KBM-7 (cell line): ENCODE measurements at regions not wholly inside any gene's neighbourhood (a gene's known extent, or its start where the extent isn't known, plus 50 kb on each side); places are given as distances from the start of the nearest gene placed in this dataset.

Experiments used
- DNase-seq: peaks from one replicate; pipeline ENCODE4 v3.0.0-alpha.2; 2015
- in situ Hi-C: fragments of 300-500 bp; cut with MboI; formaldehyde crosslinking; loops from 2 replicates; pipeline ENCODE4 v1.14.3; 2020; ENCODE audit warnings: low sequenced_read_pairs, low pct_unique_long_range_greater_than_20kb, mixed read lengths

- in situ Hi-C loops = no loop called here
- DNase-seq = no peak
Measured at GRCh38 chr5:116696366-116696765, 121.7 kb upstream of the SEMA6A start.

DNA sequence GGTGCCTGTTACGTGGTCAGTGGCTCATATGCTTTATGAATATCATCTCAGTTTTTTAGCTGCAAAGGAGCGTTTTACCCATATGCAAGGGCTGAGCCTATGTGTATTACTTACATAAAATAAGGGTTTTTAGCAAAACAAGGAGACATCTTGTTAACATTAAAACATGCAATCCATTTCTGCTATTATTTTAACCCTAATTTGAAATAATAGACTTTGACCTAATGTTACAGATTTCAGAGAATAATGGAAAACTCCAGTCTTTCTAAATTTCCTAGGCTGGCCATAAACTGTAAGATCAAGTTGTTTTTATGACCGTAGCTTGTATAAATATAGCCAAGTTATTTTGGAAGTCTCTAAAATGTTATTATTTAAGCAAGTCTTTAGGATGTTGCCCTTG, 121.1 kb upstream of the SEMA6A start:
- in situ Hi-C loops = no loop called here
- no peak for DNase-seq

GRCh38 chr5:116686438-116686837, 111.8 kb upstream of the SEMA6A start:
- no peak for DNase-seq
- in situ Hi-C loops = no loop called here

DNA sequence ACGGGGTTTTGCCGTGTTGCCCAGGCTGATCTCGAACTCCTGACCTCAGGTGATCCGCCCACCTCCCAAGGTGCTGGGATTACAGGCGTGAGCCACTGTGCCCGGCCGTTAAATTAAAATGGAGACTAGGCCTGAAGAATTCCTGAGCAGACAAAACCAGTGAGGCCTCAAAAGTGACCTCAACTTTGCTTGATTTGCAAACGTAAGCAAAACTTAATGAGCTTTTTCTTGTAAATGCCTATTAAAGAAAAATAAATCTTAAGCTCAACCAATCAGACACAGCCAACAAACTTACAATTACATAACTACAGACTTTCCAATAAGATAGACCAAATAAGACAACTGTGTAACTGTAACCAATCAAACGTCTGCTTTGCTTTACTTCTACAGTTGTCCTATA, 111.3 kb upstream of the SEMA6A start:
- in situ Hi-C loops = no loop called here

DNA sequence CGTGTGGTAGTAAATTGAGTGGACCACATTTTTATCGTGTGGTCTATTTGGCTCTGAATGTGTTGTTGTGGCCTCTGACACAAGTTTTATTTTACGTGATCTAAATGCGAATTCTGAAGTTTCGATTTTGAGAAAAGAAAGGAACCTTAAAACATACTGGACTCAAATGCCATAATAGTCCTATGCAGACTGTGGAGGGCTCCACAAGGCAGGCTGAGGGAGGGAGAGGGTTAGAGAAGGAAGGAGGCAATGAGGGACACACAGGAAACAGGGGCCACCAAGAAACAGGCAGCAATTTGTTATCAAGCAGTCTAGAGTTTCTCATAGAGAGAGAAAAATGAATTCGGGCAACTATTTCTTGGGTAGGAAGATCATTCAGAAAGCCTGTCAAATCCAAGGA, 110.4 kb upstream of the SEMA6A start:
- in situ Hi-C loops = no loop called here
- no peak for DNase-seq

More for the DNA sequence above, 111.3 kb upstream of the SEMA6A start:
- no peak for DNase-seq

- in situ Hi-C loops = no loop called here
- DNase-seq = no peak
Measured at GRCh38 chr5:116681334-116682013, 106.9 kb upstream of the SEMA6A start.

DNA sequence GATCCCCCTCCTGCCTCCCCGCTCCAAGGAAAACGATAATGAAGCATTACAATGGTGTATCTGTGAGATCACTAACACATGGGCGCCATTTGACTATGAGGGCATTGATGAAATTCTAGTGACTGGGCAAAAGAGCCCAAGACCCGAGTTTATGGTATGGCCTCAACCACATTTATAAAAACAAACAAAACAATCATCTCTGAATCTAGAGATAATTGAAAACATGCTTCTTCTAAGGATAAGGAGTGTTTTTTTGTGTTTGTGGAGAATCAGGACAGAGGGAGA, 100.9 kb upstream of the SEMA6A start:
- in situ Hi-C loops = no loop called here
- no peak for DNase-seq

GRCh38 chr5:116674881-116675625, 100.4 kb upstream of the SEMA6A start:
- in situ Hi-C loops = no loop called here
- no peak for DNase-seq

DNA sequence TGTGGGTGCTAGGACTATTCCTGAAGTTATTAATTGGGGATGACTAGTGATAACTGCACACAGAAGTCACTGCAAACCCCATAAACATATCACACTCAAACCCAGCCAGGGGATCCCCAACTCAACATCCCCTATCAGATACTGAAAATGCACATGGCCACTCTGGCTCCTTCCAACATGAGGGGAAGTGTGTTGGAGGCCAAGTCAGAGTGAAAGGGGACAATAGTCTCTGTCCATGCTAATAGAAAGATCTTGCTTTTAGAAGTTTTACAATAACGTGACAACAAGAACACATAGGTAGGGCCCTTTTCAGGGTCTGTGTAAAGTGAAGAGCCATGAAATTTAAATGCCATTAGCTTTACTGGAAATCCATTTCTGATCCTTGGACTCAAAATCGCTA, 98.8 kb upstream of the SEMA6A start:
- in situ Hi-C loops = no loop called here
- DNase-seq = no peak

DNA sequence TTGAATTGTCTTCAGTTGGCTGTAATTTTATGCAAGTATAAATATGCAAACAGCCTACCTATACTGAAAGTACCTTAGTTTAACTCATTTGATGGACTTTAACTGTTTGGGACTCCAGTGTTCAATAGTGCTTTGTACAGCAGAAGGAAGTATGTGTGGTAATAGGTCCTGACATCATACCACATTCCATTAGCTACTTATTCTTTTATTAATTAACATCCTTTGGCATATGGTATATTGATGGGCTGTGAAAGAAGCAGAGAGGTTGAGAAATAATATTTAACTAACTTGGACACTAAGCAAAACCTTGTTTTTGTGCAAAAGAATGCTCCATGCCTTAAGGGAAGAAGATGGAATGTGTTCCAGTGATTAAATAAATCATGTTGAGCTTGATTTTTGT, 97.6 kb upstream of the SEMA6A start:
- no peak for DNase-seq
- in situ Hi-C loops = no loop called here

GRCh38 chr5:116671211-116671736, 96.7 kb upstream of the SEMA6A start:
- no peak for DNase-seq
- in situ Hi-C loops = no loop called here

GRCh38 chr5:116669261-116670031, 94.8 kb upstream of the SEMA6A start:
- DNase-seq = no peak
- in situ Hi-C loops = no loop called here

- in situ Hi-C loops = no loop called here
Measured at GRCh38 chr5:116668390-116668789, 93.8 kb upstream of the SEMA6A start.

DNA sequence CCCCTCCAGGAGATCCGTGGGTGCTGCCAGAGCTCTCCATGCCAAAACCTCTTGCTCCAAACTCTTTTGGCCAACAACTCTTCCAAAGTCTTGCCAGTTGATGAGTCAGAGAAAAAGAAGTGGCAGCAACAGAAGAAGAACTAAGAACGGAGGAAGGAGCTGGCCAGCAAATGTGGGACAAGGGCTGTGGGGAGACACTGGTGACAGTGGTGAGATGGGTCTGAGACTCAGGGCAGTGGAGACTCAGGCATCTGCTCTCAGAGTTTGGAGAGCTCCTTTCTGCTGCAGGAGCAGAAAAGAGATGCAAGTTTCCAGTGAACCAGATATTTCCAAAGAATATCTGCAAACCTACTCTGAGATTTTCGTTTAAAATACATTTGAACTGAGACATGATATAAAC, 92.3 kb upstream of the SEMA6A start:
- DNase-seq = no peak
- in situ Hi-C loops = no loop called here

More at GRCh38 chr5:116668390-116668789, 93.8 kb upstream of the SEMA6A start:
- no peak for DNase-seq

DNA sequence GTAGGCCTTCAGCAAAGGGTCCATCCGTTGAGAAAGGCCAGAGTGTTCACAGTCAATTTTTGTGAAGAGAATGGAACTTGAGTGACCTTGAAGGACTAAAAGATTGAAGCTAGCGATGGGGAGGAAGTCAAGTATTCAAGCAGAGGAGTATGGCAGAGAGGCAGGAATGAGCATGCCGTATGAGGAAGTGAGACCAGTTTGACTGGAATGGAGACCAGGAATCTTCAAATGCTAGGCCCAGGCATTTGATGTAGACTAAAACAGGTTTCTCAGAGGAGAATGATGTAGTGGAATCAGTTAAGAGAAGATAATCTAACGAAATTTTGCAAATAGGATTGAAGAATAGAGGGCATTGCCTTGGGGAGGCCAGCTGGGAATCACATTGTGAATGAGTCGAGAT, 90.4 kb upstream of the SEMA6A start:
- no peak for DNase-seq
- in situ Hi-C loops = no loop called here

DNA sequence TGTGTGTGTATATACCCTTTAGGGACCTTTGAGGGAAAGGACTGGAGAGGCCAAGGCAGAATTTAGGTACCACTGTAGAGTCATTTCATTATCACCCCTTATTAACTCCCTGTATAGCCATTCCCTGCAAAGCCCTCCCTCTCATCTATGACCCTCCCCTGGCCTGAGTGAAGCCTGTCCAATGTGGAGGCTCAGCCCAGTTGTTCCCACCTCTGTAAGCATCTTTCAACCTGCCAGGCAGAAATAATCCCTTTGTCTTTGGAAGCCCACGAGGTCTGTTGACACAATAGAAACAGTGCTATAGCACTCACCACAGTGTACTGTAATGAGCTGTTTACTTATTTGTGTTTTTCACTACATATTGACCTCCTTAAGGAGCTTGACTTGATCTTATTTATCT, 88.5 kb upstream of the SEMA6A start:
- DNase-seq = no peak
- in situ Hi-C loops = no loop called here

- in situ Hi-C loops = no loop called here
- DNase-seq = no peak
Measured at GRCh38 chr5:116661419-116661818, 86.8 kb upstream of the SEMA6A start.

DNA sequence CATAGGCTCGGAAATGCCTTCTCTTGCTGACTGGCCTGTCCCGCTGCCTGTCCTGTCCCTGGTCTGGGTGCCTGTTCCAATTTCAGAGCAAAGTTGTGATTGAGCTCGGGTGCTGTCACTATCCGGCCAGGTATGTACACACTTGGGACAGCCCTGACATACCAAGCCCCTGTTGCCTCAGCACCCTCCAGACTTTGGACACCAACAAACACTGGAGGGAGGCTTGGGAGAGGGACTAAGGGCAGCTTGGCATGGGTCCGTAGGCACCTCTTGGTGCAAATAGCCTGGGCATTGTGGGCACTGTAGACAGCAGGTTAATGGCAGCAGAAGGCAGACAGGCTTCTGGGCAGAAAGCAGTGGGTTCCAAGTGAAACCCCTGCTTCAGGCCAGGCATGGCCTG, 86.3 kb upstream of the SEMA6A start:
- in situ Hi-C loops = no loop called here
- no peak for DNase-seq

- in situ Hi-C loops = no loop called here
- no peak for DNase-seq
Measured at GRCh38 chr5:116658830-116659229, 84.2 kb upstream of the SEMA6A start.

- DNase-seq = no peak
- in situ Hi-C loops = no loop called here
Measured at GRCh38 chr5:116658141-116658540, 83.5 kb upstream of the SEMA6A start.
